Ovary (tissue), 7 donors: ENCODE measurements at regions not wholly inside any gene's neighbourhood (a gene's known extent, or its start where the extent isn't known, plus 50 kb on each side); places are given as distances from the start of the nearest gene placed in this dataset.

Experiments used
- DNase-seq, 5 donors: peaks; one replicate each; pipeline ENCODE4 v3.0.0-alpha.2; 2019 to 2020
- H3K27ac ChIP-seq, 2 donors: fragments of 200-600 bp; one replicate each; pipeline versions ENCODE4 v1.5.1 to v1.8.0; 2019 to 2022
- H3K27me3 ChIP-seq: fragments of 200-600 bp; one replicate; pipeline ENCODE4 v1.8.0; 2022
- H3K36me3 ChIP-seq: fragments of 200-600 bp; sonication (generic); one replicate; pipeline ENCODE4 v1.5.1; 2019
- H3K4me1 ChIP-seq: one replicate; pipeline ENCODE4 v1.8.1; 2013; ENCODE audit warnings: mild to moderate bottlenecking, moderate library complexity; ENCODE audit not compliant: insufficient read depth
- H3K4me3 ChIP-seq: fragments of 200-600 bp; sonication (generic); one replicate; pipeline ENCODE4 v1.5.1; 2017
- H3K9me3 ChIP-seq, 2 donors: fragments of 200-600 bp in 1 of 2; sonication (generic) in 1 of 2; one replicate each; pipeline versions ENCODE4 v1.5.1 to v1.8.1; 2013 to 2019; ENCODE audit warnings: mild to moderate bottlenecking in 1 of 2, moderate library complexity in 1 of 2
- EP300 ChIP-seq: sonication (generic); formaldehyde crosslinking; IDR thresholded peaks from one replicate; pipeline ENCODE4 v1.6.1; 2017; ENCODE audit warnings: antibody characterized with exemption
- POLR2A ChIP-seq: fragments of 450-650 bp; IDR thresholded peaks from one replicate; pipeline ENCODE4 v1.6.1; 2017; ENCODE audit warnings: antibody characterized with exemption, mild to moderate bottlenecking, moderate library complexity
- WGBS, 3 donors: extraction: QIAGEN DNeasy Blood & Tissue Kit in 1 of 3; methylation state at CpG; one replicate each; pipeline versions ENCODE4 v1.1.5 to v1.1.7; 2013 to 2017; 5-methylcytosine and 5-hydroxymethylcytosine counted together
- intact Hi-C, 4 donors: fragments of 100-400 bp; cut with DNase I; formaldehyde crosslinking; loops; one replicate each; pipeline versions ENCODE4 v1.11.0 to v1.15.1; 2022 to 2023
- TF ChIP-seq, protein P1 (sequence below), 3 donors: fragments of 450-650 bp in 2 of 3; fragments of 200-600 bp in 1 of 3; IDR thresholded peaks; one replicate each; pipeline versions ENCODE4 v1.5.1 to v1.8.0; 2016 to 2022; ENCODE audit warnings: antibody characterized with exemption in 3 of 3, mild to moderate bottlenecking in 1 of 3
- donor health status: DM: no; HTN: no; CAD: no; lungs with moderate emphysema.
- donor health status: DM: no; HTN: no; CAD: no.
- donor health status: Bipolar disorder and iron deficiency.
- donor health status: DM: no; HTN: no; CAD: no.
- donor health status: DM: yes; HTN: yes; CAD: no.

DNA sequence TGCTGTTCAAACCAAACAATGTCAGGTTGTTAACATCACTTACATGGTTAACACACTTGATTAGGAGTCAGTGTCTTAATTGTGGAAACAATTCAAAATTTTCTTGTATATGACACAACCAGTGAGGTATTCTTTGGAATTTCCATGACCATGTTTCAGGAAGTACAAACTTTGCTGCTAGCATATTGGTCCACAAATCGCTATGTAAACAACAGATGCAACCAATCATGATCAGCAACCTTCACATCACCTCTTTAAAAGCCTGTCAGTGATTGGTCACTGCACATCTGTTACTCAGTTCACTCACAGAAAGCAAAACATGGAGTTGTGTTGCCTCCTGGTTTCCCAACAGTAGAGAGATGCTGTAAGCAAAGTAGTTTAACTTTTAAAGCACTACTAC lies 108.9 kb upstream of the FAM3C start:
- intact Hi-C loops = no loop called here
- WGBS, 3 donors = 86 to 94% (median 90%) methylated on average over 1 of the region's 1 CpG
- Histone ChIP-seq H3K27me3 (no peaks in the 10 kb centered on the region), H3K4me3 (no peak overlapping the region), H3K4me1 (no peaks in the 10 kb centered on the region), H3K9me3 (no peaks in the 10 kb centered on the region), H3K36me3 (no peaks in the 10 kb centered on the region), H3K27ac (no peak overlapping the region)
- TF ChIP-seq POLR2A (no peak), EP300 (no peak)
- TF ChIP-seq, protein P1, sequence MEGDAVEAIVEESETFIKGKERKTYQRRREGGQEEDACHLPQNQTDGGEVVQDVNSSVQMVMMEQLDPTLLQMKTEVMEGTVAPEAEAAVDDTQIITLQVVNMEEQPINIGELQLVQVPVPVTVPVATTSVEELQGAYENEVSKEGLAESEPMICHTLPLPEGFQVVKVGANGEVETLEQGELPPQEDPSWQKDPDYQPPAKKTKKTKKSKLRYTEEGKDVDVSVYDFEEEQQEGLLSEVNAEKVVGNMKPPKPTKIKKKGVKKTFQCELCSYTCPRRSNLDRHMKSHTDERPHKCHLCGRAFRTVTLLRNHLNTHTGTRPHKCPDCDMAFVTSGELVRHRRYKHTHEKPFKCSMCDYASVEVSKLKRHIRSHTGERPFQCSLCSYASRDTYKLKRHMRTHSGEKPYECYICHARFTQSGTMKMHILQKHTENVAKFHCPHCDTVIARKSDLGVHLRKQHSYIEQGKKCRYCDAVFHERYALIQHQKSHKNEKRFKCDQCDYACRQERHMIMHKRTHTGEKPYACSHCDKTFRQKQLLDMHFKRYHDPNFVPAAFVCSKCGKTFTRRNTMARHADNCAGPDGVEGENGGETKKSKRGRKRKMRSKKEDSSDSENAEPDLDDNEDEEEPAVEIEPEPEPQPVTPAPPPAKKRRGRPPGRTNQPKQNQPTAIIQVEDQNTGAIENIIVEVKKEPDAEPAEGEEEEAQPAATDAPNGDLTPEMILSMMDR (IDR thresholded peaks at IDR 0.05) = no peak
- no peak for DNase-seq

DNA sequence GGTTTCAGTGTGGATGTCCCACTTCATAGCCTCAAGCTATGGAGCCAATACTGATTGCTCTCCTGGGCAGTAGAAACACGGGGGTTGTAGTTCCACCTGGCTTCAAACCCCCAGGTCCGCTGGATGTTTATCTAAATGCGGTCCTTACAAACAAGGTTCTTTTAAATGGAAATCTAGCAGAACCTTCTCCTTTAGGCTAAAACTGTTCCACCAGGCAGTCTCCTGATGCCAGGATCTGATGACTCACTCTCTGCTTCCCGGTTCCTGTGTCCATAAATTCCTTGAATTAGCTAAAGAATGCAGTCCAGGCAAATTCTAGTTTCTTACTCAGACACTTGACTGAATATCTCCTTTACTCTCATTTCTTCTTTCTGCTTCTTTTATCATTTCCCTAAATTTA lies 108.4 kb upstream of the FAM3C start:
- TF ChIP-seq EP300 = no peak
- TF ChIP-seq POLR2A = no peak
- TF ChIP-seq, protein P1 (IDR thresholded peaks at IDR 0.05) = no peak
- Histone ChIP-seq H3K4me3 (no peak overlapping the region), H3K9me3 (no peaks in the 10 kb centered on the region), H3K36me3 (no peaks in the 10 kb centered on the region), H3K4me1 (no peaks in the 10 kb centered on the region), H3K27me3 (no peaks in the 10 kb centered on the region), H3K27ac (no peak overlapping the region)
- WGBS, 3 donors = 45 to 52% (median 50%) methylated on average over 4 of the region's 4 CpGs
- intact Hi-C loops = no loop called here
- DNase-seq = peak in 1 of 5 donors; percentile 31

DNA sequence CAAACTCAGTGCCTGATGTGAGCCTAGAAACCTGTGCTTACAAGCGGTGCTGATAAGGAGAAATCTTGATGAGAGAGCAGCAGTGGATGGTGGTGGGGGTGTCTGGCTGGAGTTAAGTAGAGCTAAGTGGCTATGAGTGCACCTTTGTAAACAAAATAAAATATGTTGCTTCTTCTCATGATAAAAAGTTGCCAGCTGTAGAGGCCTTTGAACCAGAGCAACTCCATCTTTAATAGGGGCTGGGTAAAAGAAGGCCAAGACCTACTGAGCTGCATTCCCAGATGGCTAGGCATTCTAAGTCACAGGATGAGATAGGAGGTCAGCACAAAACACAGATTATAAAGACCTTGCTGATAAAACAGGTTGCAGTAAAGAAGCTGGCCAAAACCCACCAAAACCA lies 107.6 kb upstream of the FAM3C start:
- H3K27ac ChIP-seq = no peak overlapping the region
- TF ChIP-seq EP300 (no peak), POLR2A (no peak)
- TF ChIP-seq, protein P1 (IDR thresholded peaks at IDR 0.05) = no peak
- H3K4me1 ChIP-seq = no peaks in the 10 kb centered on the region
- H3K4me3 ChIP-seq = no peak overlapping the region
- H3K36me3 ChIP-seq = no peaks in the 10 kb centered on the region
- WGBS, 3 donors = 89 to 100% (median 100%) methylated on average over 1 of the region's 1 CpG
- no peak for DNase-seq
- no peaks in the 10 kb centered on the region for H3K9me3 ChIP-seq
- H3K27me3 ChIP-seq = no peaks in the 10 kb centered on the region
- intact Hi-C loops = loop anchor here in 1 of 4 donors (1.0 kb wide), 1 partner anchor 44 kb away; no protein-coding TSS in a partner anchor

DNA sequence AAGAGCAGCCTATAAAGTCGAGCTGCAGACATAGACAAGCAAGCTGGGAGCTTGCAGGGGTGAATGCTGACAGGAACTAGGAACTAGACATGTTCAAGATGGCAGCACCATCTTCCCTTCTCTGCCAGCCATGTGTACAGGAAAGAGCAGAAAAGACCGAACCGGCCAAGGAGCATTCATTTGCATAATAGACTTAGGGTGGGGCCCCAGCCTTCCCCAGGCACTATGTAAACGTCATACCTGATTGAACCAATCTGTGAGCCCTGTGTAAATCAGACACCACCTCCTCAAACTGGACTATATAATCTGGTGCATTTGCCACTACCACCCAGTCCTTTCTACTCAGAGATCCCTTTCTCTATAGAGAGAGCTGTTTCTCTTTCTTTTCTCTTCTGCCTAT lies 106.9 kb upstream of the FAM3C start:
- WGBS, 3 donors = 81 to 85% (median 83%) methylated on average over 4 of the region's 4 CpGs
- no peak for TF ChIP-seq POLR2A
- TF ChIP-seq EP300 = no peak
- TF ChIP-seq, protein P1 (IDR thresholded peaks at IDR 0.05) = no peak
- Histone ChIP-seq H3K9me3 (no peaks in the 10 kb centered on the region), H3K27ac (no peak overlapping the region), H3K4me3 (no peak overlapping the region), H3K27me3 (no peaks in the 10 kb centered on the region), H3K36me3 (no peaks in the 10 kb centered on the region), H3K4me1 (no peaks in the 10 kb centered on the region)
- DNase-seq = no peak
- intact Hi-C loops = loop anchor here in 1 of 4 donors (1.0 kb wide), 1 partner anchor 44 kb away; no protein-coding TSS in a partner anchor
